OCI-LY7 (cell line): ENCODE measurements at regions not wholly inside any gene's neighbourhood (a gene's known extent, or its start where the extent isn't known, plus 50 kb on each side); places are given as distances from the start of the nearest gene placed in this dataset.

Experiments used
- BruUV-seq: library from RNA; stranded (reverse); fragments of 400-500 nt; replicated peaks from 2 replicates; lab custom pipeline; 2021; lab: Mats Ljungman, UMichigan
- CTCF ChIA-PET: fragments of 300-600 bp; sonication (Branson Sonifier 250); formaldehyde crosslinking; loops from one replicate; lab custom pipeline; 2022; ENCODE audit warnings: antibody characterized with exemption; ENCODE audit not compliant: unreplicated experiment; lab: Charles Lee
- POLR2A ChIA-PET: fragments of 300-600 bp; sonication (Branson Sonifier 250); formaldehyde crosslinking; loops from one replicate; lab custom pipeline; 2022; ENCODE audit warnings: antibody characterized with exemption; lab: Charles Lee
- DNase-seq: peaks from one replicate; pipeline ENCODE4 v3.0.0-alpha.2; 2015; ENCODE audit warnings: low spot score
- H2AFZ ChIP-seq: fragments of 200-600 bp; sonication (generic), shearing (Covaris generic); 2 replicates; pipeline ENCODE4 v1.6.1; 2014; ENCODE audit warnings: mild to moderate bottlenecking, antibody characterized with exemption, low read length, moderate library complexity
- H3K27ac ChIP-seq: fragments of 200-600 bp; sonication (generic); 2 replicates; pipeline ENCODE4 v1.5.1; 2014; ENCODE audit warnings: mixed run types, low read depth, mild to moderate bottlenecking, moderate library complexity, low read length, inconsistent platforms; ENCODE audit not compliant: poor library complexity, severe bottlenecking
- H3K36me3 ChIP-seq: fragments of 200-600 bp; sonication (generic); 2 replicates; pipeline ENCODE4 v1.6.1; 2014; ENCODE audit warnings: mild to moderate bottlenecking, antibody characterized with exemption, low read length, moderate library complexity, mixed read lengths; ENCODE audit not compliant: insufficient read depth
- H3K4me1 ChIP-seq: fragments of 200-600 bp; sonication (generic); 2 replicates; pipeline ENCODE4 v1.5.1; 2014; ENCODE audit warnings: mild to moderate bottlenecking, low read length; ENCODE audit not compliant: insufficient read depth, poor library complexity, severe bottlenecking
- H3K4me2 ChIP-seq: fragments of 200-600 bp; sonication (generic); 2 replicates; pipeline ENCODE4 v1.6.1; 2014; ENCODE audit warnings: mild to moderate bottlenecking, low read length
- H3K4me3 ChIP-seq: fragments of 200-600 bp; sonication (generic); 2 replicates; pipeline ENCODE4 v1.5.1; 2014; ENCODE audit warnings: mild to moderate bottlenecking, low read depth, low read length; ENCODE audit not compliant: poor library complexity, severe bottlenecking
- H3K79me2 ChIP-seq: fragments of 200-600 bp; sonication (generic); 2 replicates; pipeline ENCODE4 v1.6.1; 2016; ENCODE audit warnings: low read depth, mild to moderate bottlenecking, low read length, moderate library complexity, mixed read lengths; ENCODE audit not compliant: insufficient read depth
- H3K9me2 ChIP-seq: fragments of 200-600 bp; sonication (generic); 2 replicates; pipeline ENCODE4 v1.6.1; 2016; ENCODE audit warnings: mild to moderate bottlenecking, low read length, mixed read lengths; ENCODE audit not compliant: insufficient read depth
- H3K9me3 ChIP-seq: fragments of 200-600 bp; sonication (generic); 2 replicates; pipeline ENCODE4 v1.6.1; 2014; ENCODE audit warnings: mild to moderate bottlenecking, mixed run types, low read length, mixed read lengths
- H4K20me1 ChIP-seq: fragments of 200-600 bp; sonication (generic); 2 replicates; pipeline ENCODE4 v1.6.1; 2014; ENCODE audit warnings: mild to moderate bottlenecking, antibody characterized with exemption, low read length, moderate library complexity, mixed read lengths; ENCODE audit not compliant: insufficient read depth
- EZH2phosphoT487 ChIP-seq: fragments of 200-600 bp; sonication (generic); IDR thresholded peaks from 2 replicates; pipeline ENCODE4 v1.6.1; 2018; ENCODE audit warnings: low read depth, borderline replicate concordance, mild to moderate bottlenecking, mixed run types, antibody characterized with exemption, low read length, moderate library complexity, mixed read lengths
- intact Hi-C: fragments of 100-400 bp; cut with micrococcal nuclease; formaldehyde crosslinking; loops from one replicate; pipeline ENCODE4 v1.10.0; 2022; ENCODE audit not compliant: unreplicated experiment
- TF ChIP-seq, protein P1 (sequence below): fragments of 200-600 bp; sonication (generic); conservative IDR thresholded peaks from 2 replicates; pipeline ENCODE4 v1.5.1; 2014; ENCODE audit warnings: mild to moderate bottlenecking, antibody characterized with exemption, low read length, moderate library complexity, mixed read lengths

GRCh38 chr4:20087522-20087911, 164.2 kb upstream of the SLIT2 start:
- Histone ChIP-seq H2AFZ (no peak overlapping the region), H3K9me2 (no peaks in the 10 kb centered on the region), H3K4me3 (no peak overlapping the region), H3K27ac (no peak overlapping the region), H3K9me3 (no peaks in the 10 kb centered on the region), H3K79me2 (no peaks in the 10 kb centered on the region), H3K4me2 (no peak overlapping the region), H4K20me1 (no peaks in the 10 kb centered on the region), H3K4me1 (no peaks in the 10 kb centered on the region), H3K36me3 (no peaks in the 10 kb centered on the region)
- CTCF ChIA-PET = no interaction called here
- intact Hi-C loops = no loop called here
- POLR2A ChIA-PET = interaction anchor here (0.7 kb wide), 1 partner anchor 756 kb away, joined by 3 read pairs; no protein-coding TSS in a partner anchor
- TF ChIP-seq EZH2phosphoT487 = no peak
- TF ChIP-seq, protein P1, sequence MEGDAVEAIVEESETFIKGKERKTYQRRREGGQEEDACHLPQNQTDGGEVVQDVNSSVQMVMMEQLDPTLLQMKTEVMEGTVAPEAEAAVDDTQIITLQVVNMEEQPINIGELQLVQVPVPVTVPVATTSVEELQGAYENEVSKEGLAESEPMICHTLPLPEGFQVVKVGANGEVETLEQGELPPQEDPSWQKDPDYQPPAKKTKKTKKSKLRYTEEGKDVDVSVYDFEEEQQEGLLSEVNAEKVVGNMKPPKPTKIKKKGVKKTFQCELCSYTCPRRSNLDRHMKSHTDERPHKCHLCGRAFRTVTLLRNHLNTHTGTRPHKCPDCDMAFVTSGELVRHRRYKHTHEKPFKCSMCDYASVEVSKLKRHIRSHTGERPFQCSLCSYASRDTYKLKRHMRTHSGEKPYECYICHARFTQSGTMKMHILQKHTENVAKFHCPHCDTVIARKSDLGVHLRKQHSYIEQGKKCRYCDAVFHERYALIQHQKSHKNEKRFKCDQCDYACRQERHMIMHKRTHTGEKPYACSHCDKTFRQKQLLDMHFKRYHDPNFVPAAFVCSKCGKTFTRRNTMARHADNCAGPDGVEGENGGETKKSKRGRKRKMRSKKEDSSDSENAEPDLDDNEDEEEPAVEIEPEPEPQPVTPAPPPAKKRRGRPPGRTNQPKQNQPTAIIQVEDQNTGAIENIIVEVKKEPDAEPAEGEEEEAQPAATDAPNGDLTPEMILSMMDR = no peak
- BruUV-seq = no TSS peak
- DNase-seq = no peak

- H2AFZ ChIP-seq = no peak overlapping the region
- H3K79me2 ChIP-seq = no peaks in the 10 kb centered on the region
- no peak for TF ChIP-seq EZH2phosphoT487
- TF ChIP-seq, protein P1 = no peak
- BruUV-seq = no TSS peak
- POLR2A ChIA-PET = no interaction called here
- no peaks in the 10 kb centered on the region for H3K36me3 ChIP-seq
- no peak overlapping the region for H3K27ac ChIP-seq
- intact Hi-C loops = no loop called here
- H3K9me2 ChIP-seq = no peaks in the 10 kb centered on the region
- no peak overlapping the region for H3K4me3 ChIP-seq
- no peaks in the 10 kb centered on the region for H4K20me1 ChIP-seq
- CTCF ChIA-PET = no interaction called here
- no peak overlapping the region for H3K4me2 ChIP-seq
- H3K4me1 ChIP-seq = no peaks in the 10 kb centered on the region
- no peak for DNase-seq
- H3K9me3 ChIP-seq = no peaks in the 10 kb centered on the region
Observed at GRCh38 chr4:20086799-20087521, 164.7 kb upstream of the SLIT2 start.
